ENCODE measurements at regions not wholly inside any gene's neighbourhood (a gene's known extent, or its start where the extent isn't known, plus 50 kb on each side); places are given as distances from the start of the nearest gene placed in this dataset.

- WGBS (ENCODE audit: insufficient coverage, low lambda C conversion rate) = 100% methylated on average over 1 of the region's 6 CpGs
- no peak overlapping the region for H3K4me3 ChIP-seq (ENCODE audit: low read length)
- no peaks in the 10 kb centered on the region for H3K36me3 ChIP-seq (ENCODE audit: control insufficient read depth, insufficient read depth, low read length)
- no peaks in the 10 kb centered on the region for H3K4me1 ChIP-seq (ENCODE audit: control insufficient read depth, insufficient read depth, low read length)
- no peak for DNase-seq
- peaks cover 7% of the 10 kb centered on the region for H3K9me3 ChIP-seq (ENCODE audit: control insufficient read depth, low read depth, low read length)
- no peaks in the 10 kb centered on the region for H3K27me3 ChIP-seq (ENCODE audit: control insufficient read depth, insufficient read depth, low read length)
- H3K27ac ChIP-seq (ENCODE audit: low read length) = no peak overlapping the region
Measured at GRCh38 chr7:156590212-156590611, 50.4 kb upstream of the RNF32 start.

GRCh38 chr7:156589808-156590207 lies 50.8 kb upstream of the RNF32 start:
- Histone ChIP-seq H3K27me3 (ENCODE audit: control insufficient read depth, insufficient read depth, low read length) (no peaks in the 10 kb centered on the region), H3K36me3 (ENCODE audit: control insufficient read depth, insufficient read depth, low read length) (no peaks in the 10 kb centered on the region), H3K4me3 (ENCODE audit: low read length) (no peak overlapping the region), H3K4me1 (ENCODE audit: control insufficient read depth, insufficient read depth, low read length) (no peaks in the 10 kb centered on the region), H3K27ac (ENCODE audit: low read length) (no peak overlapping the region), H3K9me3 (ENCODE audit: control insufficient read depth, low read depth, low read length) (peaks cover 7% of the 10 kb centered on the region)
- no peak for DNase-seq
- WGBS (ENCODE audit: insufficient coverage, low lambda C conversion rate) = 80% methylated on average over 1 of the region's 2 CpGs

DNA sequence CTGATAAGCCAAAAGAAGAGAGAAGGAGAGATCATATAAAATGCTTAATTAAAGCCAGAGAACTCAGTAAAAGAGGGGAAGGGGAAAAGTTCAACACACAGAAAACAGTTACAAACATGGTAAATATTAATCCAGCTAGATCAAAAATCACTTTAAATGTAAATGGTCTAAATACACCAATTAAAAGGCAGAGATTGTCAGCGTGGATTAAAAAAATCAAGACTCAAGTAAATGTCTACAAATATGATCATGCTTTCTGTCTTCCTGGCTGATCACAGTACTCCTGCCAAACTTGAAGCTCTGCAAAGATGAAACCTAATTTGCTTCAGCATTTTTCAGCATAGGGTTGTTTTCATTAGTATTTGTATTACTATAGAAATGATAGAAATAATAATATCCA lies 54.6 kb upstream of the RNF32 start:
- Histone ChIP-seq H3K27me3 (ENCODE audit: control insufficient read depth, insufficient read depth, low read length) (no peaks in the 10 kb centered on the region), H3K36me3 (ENCODE audit: control insufficient read depth, insufficient read depth, low read length) (no peaks in the 10 kb centered on the region), H3K4me1 (ENCODE audit: control insufficient read depth, insufficient read depth, low read length) (no peaks in the 10 kb centered on the region), H3K27ac (ENCODE audit: low read length) (no peak overlapping the region), H3K9me3 (ENCODE audit: control insufficient read depth, low read depth, low read length) (peaks cover 3% of the 10 kb centered on the region), H3K4me3 (ENCODE audit: low read length) (no peak overlapping the region)
- DNase-seq = no peak
- no CpG with 5 or more reads among the region's 1 CpG for WGBS (ENCODE audit: insufficient coverage, low lambda C conversion rate)

DNA sequence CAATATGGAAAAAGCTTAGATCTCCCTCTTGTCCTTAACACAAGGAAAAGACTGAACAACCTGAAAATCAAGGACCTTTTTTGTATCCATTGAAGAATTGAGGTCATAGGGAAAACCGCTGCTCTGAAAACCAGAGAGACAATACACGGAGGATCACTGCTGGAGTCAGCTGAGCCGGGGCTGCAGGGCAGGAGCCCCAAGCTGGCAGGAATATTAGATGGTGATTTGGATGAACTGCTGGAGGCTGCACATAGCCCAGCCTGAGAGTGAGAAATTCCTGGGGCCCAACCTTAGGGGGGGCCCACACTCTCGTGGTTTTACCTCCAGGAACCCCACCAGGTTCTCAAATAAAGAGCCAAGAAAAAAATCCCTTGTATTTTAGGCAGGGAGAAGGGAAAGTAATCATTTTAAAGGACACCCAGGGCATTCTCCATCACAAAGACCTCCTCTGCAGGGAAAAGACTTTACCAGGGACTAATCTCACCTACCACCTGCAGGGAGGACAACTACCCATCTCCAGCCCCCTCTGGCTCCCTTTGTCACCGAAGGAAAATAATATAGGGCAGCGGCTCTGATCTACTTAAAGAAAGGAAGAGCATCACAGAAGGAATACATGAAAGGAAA lies 55.4 kb upstream of the RNF32 start:
- no peaks in the 10 kb centered on the region for H3K36me3 ChIP-seq (ENCODE audit: control insufficient read depth, insufficient read depth, low read length)
- no peaks in the 10 kb centered on the region for H3K27me3 ChIP-seq (ENCODE audit: control insufficient read depth, insufficient read depth, low read length)
- peaks cover 3% of the 10 kb centered on the region for H3K9me3 ChIP-seq (ENCODE audit: control insufficient read depth, low read depth, low read length)
- DNase-seq = no peak
- no peaks in the 10 kb centered on the region for H3K4me1 ChIP-seq (ENCODE audit: control insufficient read depth, insufficient read depth, low read length)
- WGBS (ENCODE audit: insufficient coverage, low lambda C conversion rate) = 68% methylated on average over 2 of the region's 6 CpGs
- H3K4me3 ChIP-seq (ENCODE audit: low read length) = no peak overlapping the region
- no peak overlapping the region for H3K27ac ChIP-seq (ENCODE audit: low read length)

DNA sequence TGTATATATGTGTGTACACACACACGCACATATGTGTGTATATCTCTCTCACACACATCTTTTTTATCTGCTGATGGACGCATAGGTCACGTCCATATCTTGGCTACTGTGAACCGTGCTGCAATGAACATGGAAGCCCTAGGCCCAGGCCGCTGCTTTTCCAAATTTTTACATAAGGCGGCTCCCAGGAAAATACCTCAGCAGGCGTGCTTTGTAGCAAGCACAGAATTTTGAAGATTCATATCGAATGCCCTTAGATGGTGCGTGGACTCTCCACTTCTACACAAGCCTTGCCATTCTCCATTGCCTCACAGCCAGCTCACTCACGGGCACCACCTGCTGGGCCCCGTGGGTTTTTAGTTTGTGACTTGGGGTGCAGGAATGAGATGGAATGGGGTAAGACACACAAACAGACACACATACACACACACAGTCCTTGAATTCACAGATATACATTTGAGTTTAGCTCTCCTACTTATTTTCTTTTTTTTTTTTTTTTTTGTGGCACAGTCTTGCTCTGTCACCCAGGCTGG lies 57.9 kb upstream of the RNF32 start:
- H3K4me1 ChIP-seq (ENCODE audit: control insufficient read depth, insufficient read depth, low read length) = no peaks in the 10 kb centered on the region
- H3K36me3 ChIP-seq (ENCODE audit: control insufficient read depth, insufficient read depth, low read length) = no peaks in the 10 kb centered on the region
- H3K9me3 ChIP-seq (ENCODE audit: control insufficient read depth, low read depth, low read length) = peaks cover 3% of the 10 kb centered on the region
- no peak for DNase-seq
- no CpG with 5 or more reads among the region's 11 CpGs for WGBS (ENCODE audit: insufficient coverage, low lambda C conversion rate)
- H3K4me3 ChIP-seq (ENCODE audit: low read length) = no peak overlapping the region
- H3K27ac ChIP-seq (ENCODE audit: low read length) = no peak overlapping the region
- no peaks in the 10 kb centered on the region for H3K27me3 ChIP-seq (ENCODE audit: control insufficient read depth, insufficient read depth, low read length)

DNA sequence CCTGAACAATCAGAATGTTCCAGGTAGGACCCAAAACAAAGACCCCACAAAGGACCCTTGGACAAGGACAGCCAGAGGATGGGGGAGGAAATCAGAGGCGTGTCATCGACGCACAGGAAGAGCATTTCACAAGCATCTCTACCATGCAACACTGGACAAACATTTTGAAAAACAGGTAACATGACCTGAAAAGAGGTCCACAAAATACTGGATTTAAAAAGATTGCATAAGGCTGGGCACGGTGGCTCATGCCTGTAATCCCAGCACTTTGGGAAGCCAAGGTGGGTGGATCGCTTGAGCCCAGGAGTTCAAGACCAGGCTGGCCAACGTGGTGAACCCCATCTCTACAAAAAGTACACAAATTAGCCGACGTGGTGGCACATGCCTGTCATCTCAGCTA lies 60.5 kb upstream of the RNF32 start:
- H3K9me3 ChIP-seq (ENCODE audit: control insufficient read depth, low read depth, low read length) = no peaks in the 10 kb centered on the region
- no peaks in the 10 kb centered on the region for H3K36me3 ChIP-seq (ENCODE audit: control insufficient read depth, insufficient read depth, low read length)
- no peak for DNase-seq
- WGBS (ENCODE audit: insufficient coverage, low lambda C conversion rate) = 100% methylated on average over 1 of the region's 8 CpGs
- H3K4me3 ChIP-seq (ENCODE audit: low read length) = no peak overlapping the region
- no peaks in the 10 kb centered on the region for H3K27me3 ChIP-seq (ENCODE audit: control insufficient read depth, insufficient read depth, low read length)
- no peak overlapping the region for H3K27ac ChIP-seq (ENCODE audit: low read length)
- H3K4me1 ChIP-seq (ENCODE audit: control insufficient read depth, insufficient read depth, low read length) = no peaks in the 10 kb centered on the region

- no peaks in the 10 kb centered on the region for H3K4me1 ChIP-seq (ENCODE audit: control insufficient read depth, insufficient read depth, low read length)
- no peaks in the 10 kb centered on the region for H3K36me3 ChIP-seq (ENCODE audit: control insufficient read depth, insufficient read depth, low read length)
- 100% methylated on average over 3 of the region's 8 CpGs for WGBS (ENCODE audit: insufficient coverage, low lambda C conversion rate)
- H3K4me3 ChIP-seq (ENCODE audit: low read length) = no peak overlapping the region
- no peaks in the 10 kb centered on the region for H3K9me3 ChIP-seq (ENCODE audit: control insufficient read depth, low read depth, low read length)
- no peak overlapping the region for H3K27ac ChIP-seq (ENCODE audit: low read length)
- DNase-seq = no peak
- H3K27me3 ChIP-seq (ENCODE audit: control insufficient read depth, insufficient read depth, low read length) = no peaks in the 10 kb centered on the region
Measured at GRCh38 chr7:156579566-156579965, 61.0 kb upstream of the RNF32 start.

- 100% methylated on average over 1 of the region's 8 CpGs for WGBS (ENCODE audit: insufficient coverage, low lambda C conversion rate)
- Histone ChIP-seq H3K36me3 (ENCODE audit: control insufficient read depth, insufficient read depth, low read length) (no peaks in the 10 kb centered on the region), H3K4me3 (ENCODE audit: low read length) (no peak overlapping the region), H3K27ac (ENCODE audit: low read length) (no peak overlapping the region), H3K9me3 (ENCODE audit: control insufficient read depth, low read depth, low read length) (no peaks in the 10 kb centered on the region), H3K27me3 (ENCODE audit: control insufficient read depth, insufficient read depth, low read length) (no peaks in the 10 kb centered on the region), H3K4me1 (ENCODE audit: control insufficient read depth, insufficient read depth, low read length) (no peaks in the 10 kb centered on the region)
- DNase-seq = no peak
Measured at GRCh38 chr7:156578978-156579430, 61.6 kb upstream of the RNF32 start.

DNA sequence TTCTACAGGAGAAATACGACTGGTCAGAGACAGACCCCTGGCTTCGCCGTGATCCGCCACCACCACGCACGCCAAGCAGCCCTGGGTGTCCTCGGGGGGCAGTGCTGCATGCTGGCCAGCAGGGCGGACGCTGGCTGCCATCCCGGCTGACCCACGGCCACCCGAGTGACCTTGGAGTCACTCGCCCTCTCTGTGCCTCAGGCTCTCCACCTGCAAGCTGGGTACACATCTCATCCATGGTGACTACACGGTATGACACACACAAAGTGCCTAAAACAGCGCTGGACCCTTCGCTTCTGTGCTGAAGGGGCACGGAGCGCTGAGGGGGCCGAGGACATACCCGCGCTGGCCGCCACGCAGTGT lies 62.0 kb upstream of the RNF32 start:
- Histone ChIP-seq H3K4me3 (ENCODE audit: low read length) (no peak overlapping the region), H3K36me3 (ENCODE audit: control insufficient read depth, insufficient read depth, low read length) (no peaks in the 10 kb centered on the region), H3K27ac (ENCODE audit: low read length) (no peak overlapping the region), H3K4me1 (ENCODE audit: control insufficient read depth, insufficient read depth, low read length) (no peaks in the 10 kb centered on the region), H3K27me3 (ENCODE audit: control insufficient read depth, insufficient read depth, low read length) (no peaks in the 10 kb centered on the region), H3K9me3 (ENCODE audit: control insufficient read depth, low read depth, low read length) (no peaks in the 10 kb centered on the region)
- no peak for DNase-seq
- WGBS (ENCODE audit: insufficient coverage, low lambda C conversion rate) = 100% methylated on average over 2 of the region's 23 CpGs

- Histone ChIP-seq H3K27ac (ENCODE audit: low read length) (no peak overlapping the region), H3K4me1 (ENCODE audit: control insufficient read depth, insufficient read depth, low read length) (no peaks in the 10 kb centered on the region), H3K36me3 (ENCODE audit: control insufficient read depth, insufficient read depth, low read length) (no peaks in the 10 kb centered on the region), H3K27me3 (ENCODE audit: control insufficient read depth, insufficient read depth, low read length) (no peaks in the 10 kb centered on the region), H3K9me3 (ENCODE audit: control insufficient read depth, low read depth, low read length) (no peaks in the 10 kb centered on the region), H3K4me3 (ENCODE audit: low read length) (no peak overlapping the region)
- no CpG with 5 or more reads among the region's 15 CpGs for WGBS (ENCODE audit: insufficient coverage, low lambda C conversion rate)
- DNase-seq = no peak
Measured at GRCh38 chr7:156577645-156578577, 62.7 kb upstream of the RNF32 start.
